Osteocyte (in vitro differentiated cells): ENCODE measurements at regions not wholly inside any gene's neighbourhood (a gene's known extent, or its start where the extent isn't known, plus 50 kb on each side); places are given as distances from the start of the nearest gene placed in this dataset.
A peak's percentile ranks its signal among the peaks of the same experiment; 100 is the strongest.

Source experiments
- DNase-seq: peaks from one replicate; pipeline ENCODE4 v3.0.0; 2021; ENCODE audit warnings: mixed read lengths; ENCODE audit not compliant: unreplicated experiment; ENCODE audit errors: extremely low spot score
- H3K27ac Mint-ChIP-seq: one replicate; pipeline ENCODE4 v1.8.0; 2021; ENCODE audit warnings: mild to moderate bottlenecking, mixed read lengths; ENCODE audit not compliant: unreplicated experiment
- H3K27me3 Mint-ChIP-seq: one replicate; pipeline ENCODE4 v1.8.0; 2021; ENCODE audit warnings: mixed read lengths; ENCODE audit not compliant: unreplicated experiment
- H3K36me3 Mint-ChIP-seq: one replicate; pipeline ENCODE4 v1.8.0; 2021; ENCODE audit warnings: mixed read lengths; ENCODE audit not compliant: unreplicated experiment
- H3K4me1 Mint-ChIP-seq: one replicate; pipeline ENCODE4 v1.8.0; 2021; ENCODE audit warnings: mixed read lengths; ENCODE audit not compliant: unreplicated experiment
- H3K4me3 Mint-ChIP-seq: one replicate; pipeline ENCODE4 v1.8.0; 2021; ENCODE audit warnings: mild to moderate bottlenecking, moderate library complexity, mixed read lengths; ENCODE audit not compliant: unreplicated experiment
- H3K9me3 Mint-ChIP-seq: one replicate; pipeline ENCODE4 v1.8.0; 2021; ENCODE audit warnings: mixed read lengths; ENCODE audit not compliant: unreplicated experiment
- CTCF ChIP-seq: fragments of 200-600 bp; sonication (generic); IDR thresholded peaks from 2 replicates; pipeline ENCODE4 v1.5.0; 2021; ENCODE audit warnings: antibody characterized with exemption, mild to moderate bottlenecking, moderate library complexity

- Mint-ChIP-seq H3K27me3 (no peaks in the 10 kb centered on the region), H3K4me3 (no peak overlapping the region), H3K27ac (no peak overlapping the region), H3K36me3 (no peaks in the 10 kb centered on the region), H3K4me1 (peaks cover 2% of the 10 kb centered on the region), H3K9me3 (no peaks in the 10 kb centered on the region)
- no peak for DNase-seq
- no peak for TF ChIP-seq CTCF
Observed at GRCh38 chr3:168624195-168624594, 528.5 kb upstream of the GOLIM4 start.

GRCh38 chr3:168622795-168623194, 527.1 kb upstream of the GOLIM4 start:
- peaks cover 5% of the 10 kb centered on the region for H3K4me1 Mint-ChIP-seq
- H3K27me3 Mint-ChIP-seq: no peaks in the 10 kb centered on the region
- H3K27ac Mint-ChIP-seq: no peak overlapping the region
- DNase-seq: no peak
- H3K36me3 Mint-ChIP-seq: no peaks in the 10 kb centered on the region
- no peak overlapping the region for H3K4me3 Mint-ChIP-seq
- TF ChIP-seq CTCF: no peak
- H3K9me3 Mint-ChIP-seq: no peaks in the 10 kb centered on the region

GRCh38 chr3:168620854-168621253, 525.1 kb upstream of the GOLIM4 start:
- Mint-ChIP-seq H3K4me3 (no peak overlapping the region), H3K27ac (no peak overlapping the region)
- DNase-seq: no peak

GRCh38 chr3:168618827-168619470, 523.2 kb upstream of the GOLIM4 start:
- H3K27ac Mint-ChIP-seq: no peak overlapping the region
- no peaks in the 10 kb centered on the region for H3K36me3 Mint-ChIP-seq
- no peaks in the 10 kb centered on the region for H3K9me3 Mint-ChIP-seq
- peaks cover 33% of the 10 kb centered on the region for H3K4me1 Mint-ChIP-seq
- TF ChIP-seq CTCF: no peak
- H3K27me3 Mint-ChIP-seq: no peaks in the 10 kb centered on the region
- H3K4me3 Mint-ChIP-seq: no peak overlapping the region
- DNase-seq: no peak

More at GRCh38 chr3:168620854-168621253, 525.1 kb upstream of the GOLIM4 start:
- H3K27me3 Mint-ChIP-seq: no peaks in the 10 kb centered on the region
- TF ChIP-seq CTCF: peak; percentile 66
- no peaks in the 10 kb centered on the region for H3K36me3 Mint-ChIP-seq
- no peaks in the 10 kb centered on the region for H3K9me3 Mint-ChIP-seq
- peaks cover 21% of the 10 kb centered on the region for H3K4me1 Mint-ChIP-seq

GRCh38 chr3:168617658-168618057, 521.9 kb upstream of the GOLIM4 start:
- no peaks in the 10 kb centered on the region for H3K9me3 Mint-ChIP-seq
- no peak for DNase-seq
- no peak for TF ChIP-seq CTCF
- H3K4me1 Mint-ChIP-seq: peaks cover 34% of the 10 kb centered on the region
- H3K4me3 Mint-ChIP-seq: no peak overlapping the region
- peak overlapping the region; percentile 23 for H3K27ac Mint-ChIP-seq
- H3K27me3 Mint-ChIP-seq: no peaks in the 10 kb centered on the region
- H3K36me3 Mint-ChIP-seq: no peaks in the 10 kb centered on the region
